Mammary epithelial cell (primary cell): ENCODE measurements at regions not wholly inside any gene's neighbourhood (a gene's known extent, or its start where the extent isn't known, plus 50 kb on each side); places are given as distances from the start of the nearest gene placed in this dataset.

ENCODE experiments used
- CTCF ChIP-seq, 2 donors: IDR thresholded peaks in 1 of 2; conservative IDR thresholded peaks in 1 of 2; 2 replicates each; pipeline ENCODE4 v1.5.1; 2011 to 2012; ENCODE audit warnings: inconsistent platforms in 2 of 2, low read length in 2 of 2, mild to moderate bottlenecking in 2 of 2, control low read depth in 1 of 2, low read depth in 1 of 2; ENCODE audit not compliant: insufficient read depth in 1 of 2; ENCODE audit errors: extremely low read depth in 1 of 2
- EZH2 ChIP-seq: IDR thresholded peaks from 2 replicates; pipeline ENCODE4 v1.6.1; 2012; ENCODE audit warnings: low read length, inconsistent platforms, borderline replicate concordance

GRCh38 chr2:239825705-239825979 is 199.5 kb downstream of the NDUFA10 start:
- TF ChIP-seq EZH2, result no peak
- TF ChIP-seq CTCF (conservative IDR thresholded peaks at IDR 0.05 in 1 of 2, IDR thresholded peaks at IDR 0.05 in 1 of 2; ENCODE audit: extremely low read depth in 1 of 2, insufficient read depth in 1 of 2, low read depth in 1 of 2, low read length in 2 of 2), result no peak
